ENCODE measurements at regions not wholly inside any gene's neighbourhood (a gene's known extent, or its start where the extent isn't known, plus 50 kb on each side); places are given as distances from the start of the nearest gene placed in this dataset.

DNA sequence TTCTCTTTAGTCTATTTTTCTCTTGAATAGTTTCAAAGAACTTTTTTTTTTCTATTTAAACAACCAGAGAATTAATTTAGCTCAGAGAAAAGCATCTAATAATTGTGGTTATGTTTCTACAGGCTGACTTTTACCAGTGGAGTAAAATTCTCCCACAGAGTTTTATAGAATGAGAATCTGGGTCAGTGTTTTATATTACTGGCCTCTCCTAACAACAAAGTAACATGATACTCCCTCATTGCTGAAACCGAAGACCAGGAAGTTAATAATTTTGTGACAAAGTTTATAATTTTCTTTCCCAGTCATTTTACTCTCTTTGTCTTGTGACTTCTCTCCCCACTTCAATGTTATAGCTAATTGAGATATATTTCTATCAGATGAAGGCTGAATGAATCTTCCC, 946.9 kb downstream of the EPHA3 start:
- TF ChIP-seq, protein P1, sequence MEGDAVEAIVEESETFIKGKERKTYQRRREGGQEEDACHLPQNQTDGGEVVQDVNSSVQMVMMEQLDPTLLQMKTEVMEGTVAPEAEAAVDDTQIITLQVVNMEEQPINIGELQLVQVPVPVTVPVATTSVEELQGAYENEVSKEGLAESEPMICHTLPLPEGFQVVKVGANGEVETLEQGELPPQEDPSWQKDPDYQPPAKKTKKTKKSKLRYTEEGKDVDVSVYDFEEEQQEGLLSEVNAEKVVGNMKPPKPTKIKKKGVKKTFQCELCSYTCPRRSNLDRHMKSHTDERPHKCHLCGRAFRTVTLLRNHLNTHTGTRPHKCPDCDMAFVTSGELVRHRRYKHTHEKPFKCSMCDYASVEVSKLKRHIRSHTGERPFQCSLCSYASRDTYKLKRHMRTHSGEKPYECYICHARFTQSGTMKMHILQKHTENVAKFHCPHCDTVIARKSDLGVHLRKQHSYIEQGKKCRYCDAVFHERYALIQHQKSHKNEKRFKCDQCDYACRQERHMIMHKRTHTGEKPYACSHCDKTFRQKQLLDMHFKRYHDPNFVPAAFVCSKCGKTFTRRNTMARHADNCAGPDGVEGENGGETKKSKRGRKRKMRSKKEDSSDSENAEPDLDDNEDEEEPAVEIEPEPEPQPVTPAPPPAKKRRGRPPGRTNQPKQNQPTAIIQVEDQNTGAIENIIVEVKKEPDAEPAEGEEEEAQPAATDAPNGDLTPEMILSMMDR (IDR thresholded peaks at IDR 0.05; ENCODE audit: low read depth, low read length): no peak
- no peak for TF ChIP-seq EZH2phosphoT487 (IDR thresholded peaks at IDR 0.05; ENCODE audit: low read depth)

All from OCI-LY3 (cell line).